Tibial artery (tissue), 4 donors: ENCODE measurements at regions not wholly inside any gene's neighbourhood (a gene's known extent, or its start where the extent isn't known, plus 50 kb on each side); places are given as distances from the start of the nearest gene placed in this dataset.

Source experiments
- DNase-seq, 2 donors: peaks; one replicate each; pipeline ENCODE4 v3.0.0-alpha.2; 2019
- H3K27ac ChIP-seq, 2 donors: fragments of 200-600 bp; sonication (generic) in 1 of 2; 1 replicate in 1 of 2; 2 replicates in 1 of 2; pipeline ENCODE4 v1.5.1; 2018 to 2019; ENCODE audit warnings: mild to moderate bottlenecking in 1 of 2
- H3K27me3 ChIP-seq, 2 donors: fragments of 200-600 bp; sonication (generic) in 1 of 2; one replicate each; pipeline versions ENCODE4 v1.5.1 to v1.6.0; 2016 to 2019
- H3K36me3 ChIP-seq, 3 donors: fragments of 200-600 bp; sonication (generic) in 2 of 3; one replicate each; pipeline ENCODE4 v1.5.1; 2016 to 2019; ENCODE audit warnings: mild to moderate bottlenecking in 2 of 3
- H3K4me1 ChIP-seq, 4 donors: fragments of 200-600 bp; sonication (generic) in 2 of 4; 1 replicate in 3 of 4; 2 replicates in 1 of 4; pipeline ENCODE4 v1.5.1; 2016 to 2019
- H3K4me3 ChIP-seq, 2 donors: fragments of 200-600 bp; sonication (generic) in 1 of 2; 1 replicate in 1 of 2; 2 replicates in 1 of 2; pipeline ENCODE4 v1.5.1; 2018 to 2019; ENCODE audit warnings: mild to moderate bottlenecking in 2 of 2
- H3K9me3 ChIP-seq, 3 donors: fragments of 200-600 bp; sonication (generic) in 1 of 3; one replicate each; pipeline ENCODE4 v1.5.1; 2016 to 2019
- intact Hi-C: fragments of 100-400 bp; cut with DNase I; formaldehyde crosslinking; loops from one replicate; pipeline ENCODE4 v1.15.0; 2023; ENCODE audit warnings: low total_unique reads
- TF ChIP-seq, protein P1 (sequence below), 2 experiments: fragments of 200-600 bp in 1 of 2; fragments of 450-650 bp in 1 of 2; IDR thresholded peaks; one replicate each; pipeline ENCODE4 v1.5.1; 2017 to 2019; ENCODE audit warnings: antibody characterized with exemption in 2 of 2, mild to moderate bottlenecking in 1 of 2, moderate library complexity in 1 of 2

DNA sequence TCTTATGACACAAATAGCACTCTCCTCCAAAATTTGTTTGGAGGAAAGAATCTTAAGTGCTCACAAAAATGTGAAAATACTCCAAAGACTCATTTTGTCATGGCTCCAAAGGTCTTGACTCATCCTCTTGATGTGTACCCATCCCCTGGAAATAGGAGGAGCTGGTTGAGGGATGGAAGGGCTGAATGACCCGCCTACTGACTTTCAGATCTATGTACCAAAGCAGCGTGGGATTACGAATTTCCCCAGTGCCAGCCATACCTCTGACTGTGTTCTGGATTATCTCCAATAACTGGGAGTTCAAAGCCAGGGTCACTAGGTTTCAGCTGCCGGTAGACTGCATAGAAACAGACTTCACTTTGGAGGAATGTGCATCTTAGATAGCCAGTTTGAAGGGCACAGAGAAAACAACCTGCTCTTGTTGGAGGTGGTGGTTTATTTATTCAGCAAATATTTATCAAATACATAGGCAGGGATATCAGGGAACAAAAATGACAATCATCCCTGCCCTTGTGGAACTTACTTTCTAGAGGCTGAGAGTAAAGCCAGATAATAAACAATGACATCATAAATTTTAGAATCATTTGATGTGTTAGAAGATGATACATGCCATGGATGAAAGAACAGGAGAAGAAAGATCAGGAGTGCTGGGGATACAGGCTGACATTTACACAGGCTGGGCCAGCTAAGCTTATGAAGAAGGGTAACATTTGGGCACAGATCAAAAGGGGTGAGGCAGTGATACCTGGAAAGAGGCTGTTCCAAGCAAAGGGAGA, 246.6 kb downstream of the TBXT start:
- DNase-seq, result no peak
- Histone ChIP-seq H3K27ac (no peak overlapping the region), H3K27me3 (no peaks in the 10 kb centered on the region), H3K9me3 (no peaks in the 10 kb centered on the region), H3K4me1 (no peaks in the 10 kb centered on the region), H3K4me3 (no peak overlapping the region), H3K36me3 (no peaks in the 10 kb centered on the region)
- intact Hi-C loops, result no loop called here
- TF ChIP-seq, protein P1, sequence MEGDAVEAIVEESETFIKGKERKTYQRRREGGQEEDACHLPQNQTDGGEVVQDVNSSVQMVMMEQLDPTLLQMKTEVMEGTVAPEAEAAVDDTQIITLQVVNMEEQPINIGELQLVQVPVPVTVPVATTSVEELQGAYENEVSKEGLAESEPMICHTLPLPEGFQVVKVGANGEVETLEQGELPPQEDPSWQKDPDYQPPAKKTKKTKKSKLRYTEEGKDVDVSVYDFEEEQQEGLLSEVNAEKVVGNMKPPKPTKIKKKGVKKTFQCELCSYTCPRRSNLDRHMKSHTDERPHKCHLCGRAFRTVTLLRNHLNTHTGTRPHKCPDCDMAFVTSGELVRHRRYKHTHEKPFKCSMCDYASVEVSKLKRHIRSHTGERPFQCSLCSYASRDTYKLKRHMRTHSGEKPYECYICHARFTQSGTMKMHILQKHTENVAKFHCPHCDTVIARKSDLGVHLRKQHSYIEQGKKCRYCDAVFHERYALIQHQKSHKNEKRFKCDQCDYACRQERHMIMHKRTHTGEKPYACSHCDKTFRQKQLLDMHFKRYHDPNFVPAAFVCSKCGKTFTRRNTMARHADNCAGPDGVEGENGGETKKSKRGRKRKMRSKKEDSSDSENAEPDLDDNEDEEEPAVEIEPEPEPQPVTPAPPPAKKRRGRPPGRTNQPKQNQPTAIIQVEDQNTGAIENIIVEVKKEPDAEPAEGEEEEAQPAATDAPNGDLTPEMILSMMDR (IDR thresholded peaks at IDR 0.05), result no peak

DNA sequence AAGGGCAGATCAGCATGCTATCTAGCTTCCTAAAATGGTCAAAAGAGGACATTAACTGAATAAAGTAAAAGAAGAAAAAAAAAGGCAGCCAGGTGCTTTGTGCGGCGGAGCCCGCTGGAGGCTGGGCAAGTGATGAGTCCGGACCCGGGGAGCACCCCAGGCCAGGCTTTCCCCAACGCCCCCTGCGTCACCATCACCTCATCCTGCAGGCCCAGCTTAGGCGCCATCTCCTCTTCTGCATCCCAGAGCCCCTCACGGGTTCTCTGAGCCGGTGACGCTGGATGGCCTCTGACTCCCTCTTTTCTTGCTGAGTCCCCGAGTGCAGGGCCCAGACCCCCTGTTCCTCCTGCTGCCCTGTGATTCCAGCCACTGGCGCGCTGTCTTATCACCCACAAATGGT, 250.1 kb downstream of the TBXT start:
- intact Hi-C loops, result no loop called here
- Histone ChIP-seq H3K9me3 (no peaks in the 10 kb centered on the region), H3K4me1 (no peaks in the 10 kb centered on the region), H3K4me3 (no peak overlapping the region), H3K27me3 (no peaks in the 10 kb centered on the region), H3K27ac (no peak overlapping the region), H3K36me3 (no peaks in the 10 kb centered on the region)
- TF ChIP-seq, protein P1 (IDR thresholded peaks at IDR 0.05), result no peak
- DNase-seq, result no peak

DNA sequence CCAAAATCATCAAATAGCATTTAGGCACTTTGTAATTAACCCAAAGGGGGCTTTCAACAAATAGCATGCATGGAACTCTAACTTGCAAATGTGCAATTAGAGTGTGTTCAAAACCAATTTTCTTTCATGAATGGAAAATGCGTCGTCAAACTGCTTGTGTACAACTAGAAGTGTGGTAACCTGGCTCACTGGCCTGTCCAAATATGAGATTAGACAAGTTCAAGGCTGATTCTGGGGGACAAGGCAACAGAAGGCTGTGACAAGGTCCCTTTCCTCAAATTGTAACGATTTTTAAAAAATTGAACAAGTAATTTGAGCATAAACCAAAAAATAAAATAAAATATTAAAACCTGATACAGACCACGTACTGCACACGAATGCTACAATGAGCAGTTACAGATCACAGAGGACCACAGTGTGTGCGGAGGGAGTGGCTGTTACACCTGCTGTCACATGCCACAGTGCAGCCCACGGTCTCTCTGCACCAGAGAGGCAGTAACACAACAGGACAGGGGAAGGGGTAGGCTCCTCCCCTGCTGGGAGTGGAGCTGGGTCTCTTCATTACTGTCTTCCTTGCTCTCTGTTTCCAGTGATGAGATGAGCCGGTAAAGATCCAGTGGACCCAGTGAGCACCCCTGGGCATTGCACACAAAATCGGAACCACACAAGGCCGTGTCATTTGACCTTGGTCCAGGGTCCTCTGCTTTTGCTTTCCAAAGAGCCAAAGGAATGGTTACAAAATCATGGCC, 252.2 kb upstream of the PDE10A start:
- Histone ChIP-seq H3K4me3 (no peak overlapping the region), H3K9me3 (no peaks in the 10 kb centered on the region), H3K4me1 (no peaks in the 10 kb centered on the region), H3K27me3 (no peaks in the 10 kb centered on the region), H3K27ac (no peak overlapping the region), H3K36me3 (no peaks in the 10 kb centered on the region)
- TF ChIP-seq, protein P1 (IDR thresholded peaks at IDR 0.05), result no peak
- intact Hi-C loops, result no loop called here
- DNase-seq, result no peak

DNA sequence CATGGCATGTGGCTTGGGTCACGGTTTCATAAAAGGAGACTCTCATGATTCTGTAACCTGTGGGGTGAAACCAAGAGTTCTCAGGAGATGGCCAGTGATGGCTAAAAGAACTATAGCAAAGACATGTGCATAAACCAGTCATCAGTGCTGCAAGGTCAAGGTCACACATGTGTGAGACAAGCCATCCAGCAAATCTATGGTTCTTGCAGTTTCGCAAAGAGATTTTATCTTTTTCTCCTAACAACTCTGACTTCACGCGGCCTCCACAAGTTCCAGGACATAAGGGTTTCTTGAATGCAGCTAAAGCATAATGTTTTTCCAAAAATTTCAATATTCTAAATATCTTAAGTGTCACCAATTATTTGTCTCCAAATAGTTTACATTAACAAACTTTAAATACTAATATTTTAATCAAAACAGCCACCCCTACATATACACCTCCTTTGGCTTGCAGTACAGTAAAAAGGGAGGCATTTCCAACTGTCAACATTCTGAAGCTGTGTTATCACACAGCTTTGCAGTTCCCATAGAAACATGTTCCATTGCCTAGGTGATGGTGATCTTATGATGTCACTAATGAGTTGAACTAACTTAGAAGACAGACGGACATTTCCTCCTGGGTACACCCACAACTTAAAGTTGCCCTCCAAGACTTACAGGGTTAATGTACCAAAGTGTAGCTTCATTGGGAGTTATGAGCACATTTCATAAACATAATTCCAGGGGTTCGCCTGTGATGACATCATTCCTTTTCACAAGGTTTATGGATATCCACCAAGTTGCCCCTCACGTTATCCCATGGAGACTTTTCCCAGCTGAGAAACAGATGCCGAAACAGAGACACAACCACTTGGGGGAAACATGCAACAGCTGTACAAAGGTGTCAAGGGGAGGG, 250.9 kb upstream of the PDE10A start:
- intact Hi-C loops, result no loop called here
- TF ChIP-seq, protein P1 (IDR thresholded peaks at IDR 0.05), result no peak
- no peak for DNase-seq
- no peaks in the 10 kb centered on the region for H3K27me3 ChIP-seq
- no peaks in the 10 kb centered on the region for H3K9me3 ChIP-seq
- no peak overlapping the region for H3K27ac ChIP-seq
- no peaks in the 10 kb centered on the region for H3K4me1 ChIP-seq
- no peaks in the 10 kb centered on the region for H3K36me3 ChIP-seq
- H3K4me3 ChIP-seq, result no peak overlapping the region

DNA sequence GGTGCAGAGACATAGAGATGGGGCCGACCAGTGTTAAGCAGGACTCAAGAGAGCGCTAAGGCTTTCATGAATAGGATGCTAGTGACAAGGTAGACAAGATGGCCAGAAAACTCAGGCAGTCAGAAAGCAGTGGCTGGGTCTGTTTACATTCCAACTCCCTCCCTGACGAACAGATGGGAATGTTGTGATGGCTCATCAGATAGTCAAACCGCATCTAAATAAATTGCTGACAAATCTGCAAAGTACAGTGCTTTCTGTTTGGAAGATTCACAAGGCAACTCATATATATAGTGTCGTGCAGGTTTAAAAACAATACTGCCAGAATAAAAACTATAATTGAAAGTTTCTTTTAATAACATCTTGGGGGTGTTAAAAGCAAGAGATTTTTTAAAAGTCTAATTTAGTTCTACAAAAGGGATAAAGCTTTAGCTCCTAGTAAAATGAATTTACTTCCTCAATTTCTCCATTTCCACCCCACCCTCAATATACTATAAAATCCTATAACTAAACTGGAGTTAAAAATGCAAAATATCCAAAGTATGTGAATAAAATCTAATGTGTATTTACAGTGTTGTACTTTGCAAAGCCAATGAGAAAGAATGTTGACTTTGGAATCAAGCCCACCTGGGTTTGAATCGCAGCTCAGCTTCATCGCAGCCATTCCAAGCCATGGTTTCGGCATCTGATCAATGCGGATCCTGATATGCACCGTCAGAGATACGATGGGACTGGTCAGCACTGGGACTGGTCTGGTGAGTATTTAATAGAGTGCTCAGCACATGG, 247.3 kb upstream of the PDE10A start:
- TF ChIP-seq, protein P1 (IDR thresholded peaks at IDR 0.05), result no peak
- H3K36me3 ChIP-seq, result no peaks in the 10 kb centered on the region
- H3K4me3 ChIP-seq, result no peak overlapping the region
- H3K27me3 ChIP-seq, result no peaks in the 10 kb centered on the region
- intact Hi-C loops, result no loop called here
- no peak for DNase-seq
- no peaks in the 10 kb centered on the region for H3K4me1 ChIP-seq
- H3K27ac ChIP-seq, result no peak overlapping the region
- no peaks in the 10 kb centered on the region for H3K9me3 ChIP-seq
